ENCODE measurements at regions not wholly inside any gene's neighbourhood (a gene's known extent, or its start where the extent isn't known, plus 50 kb on each side); places are given as distances from the start of the nearest gene placed in this dataset.
"Not testable (repeated sequence)": the region's sequence is repeated elsewhere in the genome, so short reads cannot be mapped to it uniquely, and the experiment has no call there.

GRCh38 chr2:16907645-16908282 lies 242.1 kb upstream of the CYRIA start:
- Mint-ChIP-seq H3K27ac (no peak overlapping the region), H3K4me3 (no peak overlapping the region), H3K27me3 (no peaks in the 10 kb centered on the region), H3K4me1 (ENCODE audit: low read depth) (no peaks in the 10 kb centered on the region), H3K36me3 (ENCODE audit: low read depth) (no peaks in the 10 kb centered on the region), H3K9me3 (peaks cover 5% of the 10 kb centered on the region)
- H3K4me1 ChIP-seq (ENCODE audit: insufficient read depth, low read length): no peaks in the 10 kb centered on the region
- no peak for TF ChIP-seq CTCF (IDR thresholded peaks at IDR 0.05)
- intact Hi-C loops (cut with DNase I, micrococcal nuclease): no loop called here
- no peaks in the 10 kb centered on the region for H3K27me3 ChIP-seq (ENCODE audit: control insufficient read depth in 1 of 2, insufficient read depth in 2 of 2, low read length in 2 of 2)
- CTCF ChIA-PET: no interaction called here
- DNase-seq (no peak), ATAC-seq (ENCODE audit: poor library complexity) (no peak)
- H3K27ac ChIP-seq (ENCODE audit: low read depth in 1 of 2, low read length in 2 of 2): no peak overlapping the region
- POLR2A ChIA-PET: no interaction called here
- H3K9me3 ChIP-seq (ENCODE audit: control insufficient read depth in 1 of 2, insufficient read depth in 1 of 2, low read length in 2 of 2): peaks cover 0 to 8% of the 10 kb centered on the region in 2 experiments
- no peak overlapping the region for H3K4me3 ChIP-seq (ENCODE audit: low read length)
- H3K36me3 ChIP-seq (ENCODE audit: insufficient read depth, low read length): no peaks in the 10 kb centered on the region

- H3K27ac Mint-ChIP-seq; H3K36me3 ChIP-seq (ENCODE audit: insufficient read depth, low read length); H3K9me3 ChIP-seq (ENCODE audit: control insufficient read depth in 1 of 2, insufficient read depth in 1 of 2, low read length in 2 of 2); DNase-seq; H3K4me1 Mint-ChIP-seq (ENCODE audit: low read depth); H3K4me1 ChIP-seq (ENCODE audit: insufficient read depth, low read length); H3K4me3 ChIP-seq (ENCODE audit: low read length); H3K9me3 Mint-ChIP-seq; POLR2A ChIA-PET; H3K27me3 ChIP-seq (ENCODE audit: control insufficient read depth in 1 of 2, insufficient read depth in 2 of 2, low read length in 2 of 2); H3K27ac ChIP-seq (ENCODE audit: low read depth in 1 of 2, low read length in 2 of 2); intact Hi-C loops (cut with DNase I, micrococcal nuclease); H3K27me3 Mint-ChIP-seq; H3K4me3 Mint-ChIP-seq; CTCF ChIA-PET; ATAC-seq (ENCODE audit: poor library complexity); H3K36me3 Mint-ChIP-seq (ENCODE audit: low read depth): not testable (repeated sequence)
Observed at GRCh38 chr2:16905325-16905724, 239.7 kb upstream of the CYRIA start.

- no peaks in the 10 kb centered on the region for H3K27me3 ChIP-seq (ENCODE audit: control insufficient read depth in 1 of 2, insufficient read depth in 2 of 2, low read length in 2 of 2)
- DNase-seq: peak in 2 of 14 experiments; percentile 14 to 16
- no peak overlapping the region for H3K27ac ChIP-seq (ENCODE audit: low read depth in 1 of 2, low read length in 2 of 2)
- intact Hi-C loops (cut with DNase I, micrococcal nuclease): no loop called here
- no peaks in the 10 kb centered on the region for H3K9me3 ChIP-seq (ENCODE audit: control insufficient read depth in 1 of 2, insufficient read depth in 1 of 2, low read length in 2 of 2)
- no peak for TF ChIP-seq CTCF (IDR thresholded peaks at IDR 0.05)
- H3K27me3 Mint-ChIP-seq: no peaks in the 10 kb centered on the region
- H3K27ac Mint-ChIP-seq: no peak overlapping the region
- no peaks in the 10 kb centered on the region for H3K36me3 Mint-ChIP-seq (ENCODE audit: low read depth)
- CTCF ChIA-PET: no interaction called here
- H3K4me3 ChIP-seq (ENCODE audit: low read length): no peak overlapping the region
- ATAC-seq (ENCODE audit: poor library complexity): no peak
- no peak overlapping the region for H3K4me3 Mint-ChIP-seq
- H3K4me1 Mint-ChIP-seq (ENCODE audit: low read depth): no peaks in the 10 kb centered on the region
- H3K9me3 Mint-ChIP-seq: no peaks in the 10 kb centered on the region
- H3K36me3 ChIP-seq (ENCODE audit: insufficient read depth, low read length): no peaks in the 10 kb centered on the region
- H3K4me1 ChIP-seq (ENCODE audit: insufficient read depth, low read length): no peaks in the 10 kb centered on the region
- POLR2A ChIA-PET: no interaction called here
Observed at GRCh38 chr2:16900405-16901025, 234.9 kb upstream of the CYRIA start.

- H3K27ac Mint-ChIP-seq: no peak overlapping the region
- ATAC-seq (ENCODE audit: poor library complexity): no peak
- intact Hi-C loops (cut with DNase I, micrococcal nuclease): no loop called here
- ChIA-PET POLR2A (no interaction called here), CTCF (no interaction called here)
- no peaks in the 10 kb centered on the region for H3K36me3 Mint-ChIP-seq (ENCODE audit: low read depth)
- Histone ChIP-seq H3K9me3 (ENCODE audit: control insufficient read depth in 1 of 2, insufficient read depth in 1 of 2, low read length in 2 of 2) (no peaks in the 10 kb centered on the region), H3K36me3 (ENCODE audit: insufficient read depth, low read length) (no peaks in the 10 kb centered on the region), H3K4me1 (ENCODE audit: insufficient read depth, low read length) (no peaks in the 10 kb centered on the region), H3K4me3 (ENCODE audit: low read length) (no peak overlapping the region), H3K27ac (ENCODE audit: low read depth in 1 of 2, low read length in 2 of 2) (no peak overlapping the region), H3K27me3 (ENCODE audit: control insufficient read depth in 1 of 2, insufficient read depth in 2 of 2, low read length in 2 of 2) (no peaks in the 10 kb centered on the region)
- H3K27me3 Mint-ChIP-seq: no peaks in the 10 kb centered on the region
- TF ChIP-seq CTCF (IDR thresholded peaks at IDR 0.05): no peak
- DNase-seq: no peak
- no peaks in the 10 kb centered on the region for H3K9me3 Mint-ChIP-seq
- H3K4me3 Mint-ChIP-seq: no peak overlapping the region
- H3K4me1 Mint-ChIP-seq (ENCODE audit: low read depth): no peaks in the 10 kb centered on the region
Observed at GRCh38 chr2:16899958-16900357, 234.3 kb upstream of the CYRIA start.
